Kasumi-1 (cell line): ENCODE measurements at regions not wholly inside any gene's neighbourhood (a gene's known extent, or its start where the extent isn't known, plus 50 kb on each side); places are given as distances from the start of the nearest gene placed in this dataset.
A peak's percentile ranks its signal among the peaks of the same experiment; 100 is the strongest.
"Not testable (repeated sequence)": the region's sequence is repeated elsewhere in the genome, so short reads cannot be mapped to it uniquely, and the experiment has no call there.

Experiments
- DNase-seq, 2 experiments: peaks; one replicate each; lab custom pipeline; 2025; lab: John Stamatoyannopoulos, UW

DNA sequence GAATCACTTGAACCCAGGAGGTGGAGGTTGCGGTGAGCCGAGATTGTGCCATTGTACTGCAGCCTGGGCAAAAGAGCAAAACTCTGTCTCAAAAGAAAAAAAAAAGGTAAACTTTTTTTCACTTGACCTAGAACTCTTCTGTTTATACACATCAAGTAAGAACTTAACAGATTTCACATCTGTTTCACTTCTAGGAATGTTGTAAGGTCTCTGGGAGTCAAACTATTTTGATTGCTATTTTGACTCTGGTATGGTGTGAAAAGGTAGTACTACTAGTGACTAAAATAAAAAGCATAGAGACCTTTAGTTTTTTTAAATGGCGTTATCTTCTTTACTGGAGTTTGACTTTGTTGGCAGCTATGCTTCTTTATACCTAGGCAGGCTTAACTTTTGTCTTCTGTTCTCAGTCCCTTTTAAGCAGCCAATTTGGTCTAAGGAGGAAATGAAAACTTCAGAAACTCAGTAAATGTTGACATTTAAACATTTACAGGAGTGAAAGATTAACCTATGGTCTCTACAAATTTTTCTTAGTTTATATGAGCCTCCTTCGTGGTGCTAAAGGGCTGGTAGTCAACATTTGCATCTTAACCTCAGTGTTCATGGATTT lies 84.7 kb downstream of the METTL2B start:
- not testable (repeated sequence) for DNase-seq

DNA sequence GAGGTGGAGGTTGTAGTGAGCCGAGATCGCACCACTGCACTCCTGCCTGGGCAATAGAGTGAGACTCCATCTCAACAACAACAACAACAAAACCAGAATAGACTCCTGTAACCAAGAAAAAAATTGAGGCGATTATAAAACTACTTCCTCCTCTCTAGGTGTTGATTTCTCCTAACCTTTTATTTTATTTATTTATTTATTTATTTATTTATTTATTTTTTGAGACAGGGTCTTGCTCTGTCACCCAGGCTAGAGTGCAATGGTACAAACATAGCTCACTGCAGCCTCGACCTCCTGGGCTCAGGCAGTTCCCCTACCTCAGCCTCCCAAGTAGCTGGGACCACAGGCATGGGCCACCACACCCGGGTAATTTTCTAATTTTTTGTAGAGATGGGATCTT lies 86.2 kb downstream of the METTL2B start:
- DNase-seq = not testable (repeated sequence)

DNA sequence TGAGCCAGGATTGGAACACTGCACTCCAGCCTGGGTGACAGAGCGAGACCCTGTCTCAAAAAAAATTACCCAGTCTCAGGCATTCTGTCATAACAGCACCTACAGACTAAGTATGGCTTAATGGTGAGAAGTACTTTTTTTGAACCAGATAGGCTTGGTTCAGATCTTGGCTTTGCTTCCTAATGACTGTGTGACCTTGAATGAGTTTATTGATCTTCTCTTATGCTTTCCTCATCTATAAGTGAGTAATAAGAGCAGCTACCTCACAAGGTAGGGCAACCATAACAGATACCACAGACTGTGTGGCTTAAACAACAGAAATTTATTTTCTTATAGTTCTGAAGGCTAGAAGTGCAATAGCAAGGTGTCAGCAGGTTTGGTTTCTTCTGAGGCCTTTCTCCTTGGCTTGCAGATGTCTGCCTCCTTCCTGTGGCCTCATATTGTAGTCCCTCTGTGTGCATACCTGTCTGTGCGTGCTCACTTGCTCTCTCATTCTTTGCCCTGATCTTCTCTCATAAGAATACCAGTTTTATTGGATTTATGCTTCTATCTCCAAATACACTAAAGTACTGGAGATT lies 87.7 kb downstream of the METTL2B start:
- DNase-seq = not testable (repeated sequence)

GRCh38 chr7:128564932-128565864 lies 88.7 kb downstream of the METTL2B start:
- DNase-seq = peak; percentile 67 to 78

DNA sequence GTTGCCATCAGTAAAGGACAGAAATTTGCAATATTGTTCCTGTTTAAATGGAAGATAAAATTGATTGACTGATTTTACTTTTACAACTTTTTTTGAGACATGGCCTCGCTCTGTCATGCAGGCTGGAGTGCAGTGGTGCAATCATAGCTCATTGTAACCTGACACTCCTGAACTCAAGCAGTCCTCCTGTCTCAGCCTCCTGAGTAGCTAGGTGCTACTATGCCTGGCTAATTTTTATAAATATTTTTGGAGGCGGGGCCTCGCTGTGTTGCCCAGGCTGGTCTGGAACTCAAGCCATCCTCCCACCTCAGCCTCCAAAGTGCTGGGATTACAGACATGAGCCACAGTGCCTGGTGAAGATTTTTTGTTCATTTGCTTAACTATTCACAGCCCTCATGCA lies 96.8 kb upstream of the GARIN1A start:
- DNase-seq = not testable (repeated sequence)

DNA sequence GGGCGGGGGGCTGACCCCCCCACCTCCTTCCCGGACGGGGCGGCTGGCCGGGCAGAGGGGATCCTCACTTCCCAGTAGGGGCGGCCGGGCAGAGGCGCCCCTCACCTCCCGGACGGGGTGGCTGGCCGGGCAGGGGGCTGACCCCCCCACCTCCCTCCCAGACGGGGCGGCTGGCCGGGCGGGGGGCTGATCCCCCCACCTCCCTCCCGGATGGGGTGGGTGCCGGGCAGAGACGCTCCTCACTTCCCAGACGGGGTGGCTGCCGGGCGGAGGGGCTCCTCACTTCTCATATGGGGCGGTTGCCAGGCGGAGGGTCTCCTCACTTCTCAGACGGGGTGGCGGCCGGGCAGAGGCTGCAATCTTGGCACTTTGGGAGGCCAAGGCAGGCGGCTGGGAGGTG lies 95.1 kb upstream of the GARIN1A start:
- not testable (repeated sequence) for DNase-seq

GRCh38 chr7:128579843-128580242 lies 92.2 kb upstream of the GARIN1A start:
- DNase-seq = not testable (repeated sequence)

DNA sequence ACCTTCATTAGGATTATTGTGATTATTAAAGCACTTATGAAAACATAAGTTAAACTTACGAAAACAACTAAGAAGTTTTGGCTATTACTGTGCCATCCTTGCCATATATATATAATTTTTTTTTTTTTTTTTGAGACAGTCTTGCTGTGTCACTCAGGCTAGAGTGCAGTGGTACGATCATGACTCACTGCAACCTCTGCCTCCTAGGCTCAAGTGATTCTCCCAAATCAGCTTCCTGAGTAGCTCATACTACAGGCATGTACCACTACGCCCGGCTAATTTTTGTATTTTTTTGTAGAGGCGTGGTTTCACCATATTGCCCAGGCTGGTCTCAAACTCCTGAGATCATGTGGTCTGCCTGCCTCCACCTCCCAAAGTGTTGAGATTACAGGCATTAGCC lies 91.0 kb upstream of the GARIN1A start:
- DNase-seq = not testable (repeated sequence)

DNA sequence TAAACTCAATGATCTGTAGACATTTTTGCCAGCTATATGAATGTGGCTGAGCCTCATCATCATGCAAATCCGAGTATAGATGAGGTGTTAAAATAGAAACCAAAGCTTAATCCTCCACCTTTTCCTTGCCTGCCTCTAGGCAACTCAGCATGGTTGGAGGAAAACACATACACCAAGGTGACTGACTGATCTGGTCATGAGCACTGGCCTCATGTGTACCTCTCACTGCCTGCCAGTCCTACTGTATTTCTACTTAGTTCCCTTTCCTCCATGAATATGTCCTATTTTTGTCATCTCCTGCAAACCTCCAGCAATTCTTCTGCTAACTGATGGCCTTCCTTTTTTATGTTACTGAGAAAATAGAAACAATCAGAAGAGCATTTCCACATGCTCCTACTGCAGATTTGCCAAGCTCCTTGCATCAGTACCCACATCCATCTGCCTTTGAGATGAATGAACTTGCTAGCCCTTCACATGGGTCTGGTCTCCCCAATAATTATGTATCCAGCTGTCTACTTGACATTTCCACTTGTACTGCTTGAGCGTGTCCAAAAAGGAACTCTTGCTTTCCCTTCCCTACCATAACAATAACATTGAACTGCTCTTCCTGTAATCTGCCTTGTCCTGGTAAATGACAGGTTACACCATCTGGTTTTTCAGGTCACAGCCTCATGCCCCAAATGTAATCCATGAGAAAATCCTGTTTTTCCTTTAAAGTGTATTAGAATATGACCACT lies 90.1 kb upstream of the GARIN1A start:
- DNase-seq = not testable (repeated sequence)

GRCh38 chr7:128586715-128587114 lies 85.4 kb upstream of the GARIN1A start:
- not testable (repeated sequence) for DNase-seq

GRCh38 chr7:128591705-128592104 lies 80.4 kb upstream of the GARIN1A start:
- DNase-seq = no peak

DNA sequence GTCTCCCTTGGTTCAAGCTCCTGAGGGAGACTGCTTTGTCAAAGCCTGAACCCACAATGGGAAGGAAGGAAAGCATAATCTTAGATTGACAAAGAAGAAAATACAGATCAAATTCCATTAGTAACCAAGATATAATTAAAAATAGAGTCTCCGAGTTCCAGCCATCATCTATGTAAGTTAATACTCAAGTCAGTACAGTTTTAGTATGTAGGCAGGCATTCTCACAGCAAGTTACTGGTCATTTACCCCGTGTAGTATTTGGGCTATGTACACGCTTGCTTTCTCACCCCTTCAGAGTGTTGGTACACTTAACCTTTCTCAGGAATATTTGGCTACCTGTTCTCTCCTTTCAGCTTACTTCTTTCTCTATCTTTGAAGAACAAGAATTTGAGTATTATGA lies 79.9 kb upstream of the GARIN1A start:
- DNase-seq = not testable (repeated sequence)

GRCh38 chr7:128594061-128594460 lies 78.0 kb upstream of the GARIN1A start:
- DNase-seq = not testable (repeated sequence)

DNA sequence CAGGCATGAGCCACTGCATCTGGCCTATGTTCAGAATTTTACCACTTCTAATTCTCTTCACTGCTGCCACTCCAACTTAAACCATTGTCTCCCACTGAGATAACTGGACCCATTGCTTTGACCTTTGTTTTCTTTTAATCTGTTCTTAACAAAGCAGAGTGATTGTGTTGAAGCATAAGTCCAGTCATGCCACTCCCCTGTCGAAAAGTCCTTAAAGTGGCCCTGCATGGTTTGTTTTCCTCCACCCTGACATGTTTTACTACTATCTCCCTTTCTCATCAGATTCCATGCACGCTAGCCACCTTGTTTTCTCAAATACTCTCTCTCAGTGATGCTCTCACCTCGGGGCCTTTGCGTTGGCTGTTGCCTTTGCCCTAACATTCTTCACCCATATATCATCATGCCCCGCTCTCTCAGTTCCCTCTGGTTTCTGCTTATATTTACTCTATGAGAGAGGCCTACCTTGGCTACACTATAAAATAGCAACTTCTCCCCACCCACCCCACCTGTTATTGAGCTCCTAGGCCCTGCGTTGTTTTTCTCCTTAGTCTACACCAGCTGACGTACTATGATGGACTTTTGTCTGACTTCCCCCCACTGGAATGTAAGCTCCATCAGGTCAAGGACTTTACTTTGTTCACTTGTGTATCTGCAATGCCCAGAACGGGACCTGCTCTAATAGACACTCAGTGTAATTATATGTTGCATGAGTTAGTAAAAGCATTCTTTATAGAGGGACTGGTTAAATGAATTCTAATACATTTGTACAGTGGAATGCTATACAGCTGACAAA lies 75.6 kb upstream of the GARIN1A start:
- not testable (repeated sequence) for DNase-seq

GRCh38 chr7:128598946-128599345 lies 73.1 kb upstream of the GARIN1A start:
- DNase-seq = not testable (repeated sequence)

DNA sequence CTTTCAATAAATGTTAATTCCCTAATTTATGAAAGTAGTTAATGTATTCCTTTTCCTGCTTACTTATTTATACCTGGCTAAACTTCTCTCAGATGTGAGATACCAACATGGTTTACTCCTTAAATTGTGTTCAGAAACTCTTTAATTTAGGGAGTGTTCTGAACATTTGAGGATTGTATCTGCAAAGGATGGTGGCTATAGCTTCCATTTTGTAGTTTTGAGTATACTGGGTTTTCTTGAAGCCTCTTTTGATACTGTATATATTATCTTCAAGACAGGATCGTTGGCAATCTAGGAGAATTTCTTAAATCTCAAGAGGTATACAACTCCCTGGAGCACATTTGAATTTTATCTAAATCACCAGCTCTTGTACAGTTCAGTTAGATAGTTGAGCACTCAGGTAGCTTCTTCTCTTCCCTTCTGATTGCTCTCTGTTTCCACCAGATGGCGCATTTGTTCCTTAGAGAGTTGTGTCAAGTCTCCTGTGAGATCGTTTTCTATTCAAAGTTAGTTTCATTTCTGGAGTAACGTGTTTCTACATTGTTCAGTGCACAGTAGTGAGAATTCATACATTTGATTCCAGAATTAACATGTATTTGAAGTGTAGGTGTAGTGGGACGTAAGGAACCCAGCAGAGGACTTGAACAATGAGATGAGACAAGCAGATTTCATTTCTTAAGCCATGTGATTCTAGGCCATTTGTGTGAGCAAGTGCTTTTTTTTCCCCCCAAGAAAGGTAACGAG lies 63.2 kb upstream of the GARIN1A start:
- peak; percentile 67 to 80 for DNase-seq

DNA sequence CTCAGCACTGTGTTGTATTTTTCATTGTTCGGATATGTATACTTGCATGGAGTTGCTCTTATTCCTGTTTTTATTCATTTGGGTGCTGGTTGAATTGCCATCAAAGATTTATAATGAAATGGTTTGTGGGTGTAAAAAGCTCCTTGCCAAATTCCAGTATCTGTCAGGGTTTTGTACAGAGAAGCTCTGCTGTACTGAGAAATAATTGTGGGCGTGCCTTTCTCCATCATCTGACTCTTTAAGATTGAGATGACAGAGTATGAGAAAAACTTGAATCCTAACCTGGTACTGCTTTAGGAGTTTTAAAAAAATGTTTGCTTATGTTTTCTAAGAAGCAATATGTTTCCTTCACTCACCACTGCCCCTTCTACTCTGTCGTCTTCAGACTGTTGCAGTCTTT lies 58.7 kb upstream of the GARIN1A start:
- DNase-seq = not testable (repeated sequence)

DNA sequence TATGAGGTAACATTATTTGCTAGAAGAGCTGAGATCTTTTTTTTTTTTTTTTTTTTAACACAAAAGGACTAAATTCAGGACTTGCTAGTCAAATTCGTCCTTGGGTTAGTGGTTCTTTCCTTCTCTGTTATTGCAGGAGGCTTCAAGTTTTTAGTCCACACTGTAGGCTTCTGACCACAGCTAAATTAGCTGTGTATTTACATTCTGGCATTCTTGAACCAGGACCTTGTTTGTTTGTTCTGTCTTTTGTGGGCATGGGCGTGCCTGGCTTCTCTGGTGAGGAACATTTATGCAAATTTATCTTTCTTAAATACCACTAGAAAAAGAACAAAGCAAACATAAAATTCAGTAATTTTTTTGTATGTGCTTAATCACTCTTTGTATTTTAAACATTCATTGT lies 57.3 kb upstream of the GARIN1A start:
- DNase-seq = not testable (repeated sequence)

GRCh38 chr7:128616799-128617198 lies 55.3 kb upstream of the GARIN1A start:
- not testable (repeated sequence) for DNase-seq
